ENCODE measurements at regions not wholly inside any gene's neighbourhood (a gene's known extent, or its start where the extent isn't known, plus 50 kb on each side); places are given as distances from the start of the nearest gene placed in this dataset.

GRCh38 chr4:89358935-89359638 is 51.5 kb upstream of the GPRIN3 start:
- TF ChIP-seq, protein P1, sequence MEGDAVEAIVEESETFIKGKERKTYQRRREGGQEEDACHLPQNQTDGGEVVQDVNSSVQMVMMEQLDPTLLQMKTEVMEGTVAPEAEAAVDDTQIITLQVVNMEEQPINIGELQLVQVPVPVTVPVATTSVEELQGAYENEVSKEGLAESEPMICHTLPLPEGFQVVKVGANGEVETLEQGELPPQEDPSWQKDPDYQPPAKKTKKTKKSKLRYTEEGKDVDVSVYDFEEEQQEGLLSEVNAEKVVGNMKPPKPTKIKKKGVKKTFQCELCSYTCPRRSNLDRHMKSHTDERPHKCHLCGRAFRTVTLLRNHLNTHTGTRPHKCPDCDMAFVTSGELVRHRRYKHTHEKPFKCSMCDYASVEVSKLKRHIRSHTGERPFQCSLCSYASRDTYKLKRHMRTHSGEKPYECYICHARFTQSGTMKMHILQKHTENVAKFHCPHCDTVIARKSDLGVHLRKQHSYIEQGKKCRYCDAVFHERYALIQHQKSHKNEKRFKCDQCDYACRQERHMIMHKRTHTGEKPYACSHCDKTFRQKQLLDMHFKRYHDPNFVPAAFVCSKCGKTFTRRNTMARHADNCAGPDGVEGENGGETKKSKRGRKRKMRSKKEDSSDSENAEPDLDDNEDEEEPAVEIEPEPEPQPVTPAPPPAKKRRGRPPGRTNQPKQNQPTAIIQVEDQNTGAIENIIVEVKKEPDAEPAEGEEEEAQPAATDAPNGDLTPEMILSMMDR (IDR thresholded peaks at IDR 0.05), result no peak
- TF ChIP-seq POLR2A (IDR thresholded peaks at IDR 0.05), result no peak
